CD4-positive, alpha-beta T cell treated with Interleukin-10 for 1 hour (primary cell): ENCODE measurements at regions not wholly inside any gene's neighbourhood (a gene's known extent, or its start where the extent isn't known, plus 50 kb on each side); places are given as distances from the start of the nearest gene placed in this dataset.

Experiments
- DNase-seq: peaks from one replicate; pipeline ENCODE4 v3.0.0-alpha.2; 2020

GRCh38 chr6:170160031-170160627, 130.7 kb downstream of the DLL1 start:
- no peak for DNase-seq

- DNase-seq, result no peak
Observed at GRCh38 chr6:170159022-170159965, 131.6 kb downstream of the DLL1 start.

DNA sequence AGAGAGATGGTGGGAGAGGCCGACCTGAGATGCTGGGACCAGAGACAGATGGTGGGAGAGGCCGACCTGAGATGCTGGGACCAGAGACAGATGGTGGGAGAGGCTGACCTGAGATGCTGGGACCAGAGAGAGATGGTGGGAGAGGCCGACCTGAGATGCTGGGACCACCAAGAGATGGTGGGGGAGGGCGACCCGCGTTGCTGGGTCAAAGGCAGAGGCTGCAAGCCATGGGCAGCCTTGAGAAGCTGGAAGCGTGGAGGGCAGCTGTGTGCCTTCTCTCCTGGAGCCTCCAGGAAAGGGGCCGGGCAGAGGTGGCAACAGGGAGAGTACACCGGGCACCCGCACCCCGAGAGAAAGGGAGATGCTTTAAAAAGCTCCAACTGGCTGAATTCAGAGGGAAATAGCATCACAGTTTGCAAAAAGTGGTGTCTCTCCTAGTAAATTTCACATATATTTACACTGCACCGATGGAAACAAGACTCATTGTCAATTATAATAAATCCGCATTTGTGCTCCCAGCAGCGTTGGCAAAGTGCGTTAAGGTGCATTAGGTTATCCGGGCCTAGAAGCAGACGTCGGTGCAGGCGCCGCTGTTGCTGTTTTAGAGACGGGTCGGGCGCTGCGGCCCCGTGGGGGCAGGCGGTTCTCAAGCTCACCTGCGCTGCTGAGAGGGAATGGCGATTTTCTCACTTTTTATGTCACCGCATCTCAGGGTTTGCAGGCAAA, 132.4 kb downstream of the DLL1 start:
- DNase-seq, result no peak

GRCh38 chr6:170157567-170158218, 133.2 kb downstream of the DLL1 start:
- DNase-seq, result no peak

DNA sequence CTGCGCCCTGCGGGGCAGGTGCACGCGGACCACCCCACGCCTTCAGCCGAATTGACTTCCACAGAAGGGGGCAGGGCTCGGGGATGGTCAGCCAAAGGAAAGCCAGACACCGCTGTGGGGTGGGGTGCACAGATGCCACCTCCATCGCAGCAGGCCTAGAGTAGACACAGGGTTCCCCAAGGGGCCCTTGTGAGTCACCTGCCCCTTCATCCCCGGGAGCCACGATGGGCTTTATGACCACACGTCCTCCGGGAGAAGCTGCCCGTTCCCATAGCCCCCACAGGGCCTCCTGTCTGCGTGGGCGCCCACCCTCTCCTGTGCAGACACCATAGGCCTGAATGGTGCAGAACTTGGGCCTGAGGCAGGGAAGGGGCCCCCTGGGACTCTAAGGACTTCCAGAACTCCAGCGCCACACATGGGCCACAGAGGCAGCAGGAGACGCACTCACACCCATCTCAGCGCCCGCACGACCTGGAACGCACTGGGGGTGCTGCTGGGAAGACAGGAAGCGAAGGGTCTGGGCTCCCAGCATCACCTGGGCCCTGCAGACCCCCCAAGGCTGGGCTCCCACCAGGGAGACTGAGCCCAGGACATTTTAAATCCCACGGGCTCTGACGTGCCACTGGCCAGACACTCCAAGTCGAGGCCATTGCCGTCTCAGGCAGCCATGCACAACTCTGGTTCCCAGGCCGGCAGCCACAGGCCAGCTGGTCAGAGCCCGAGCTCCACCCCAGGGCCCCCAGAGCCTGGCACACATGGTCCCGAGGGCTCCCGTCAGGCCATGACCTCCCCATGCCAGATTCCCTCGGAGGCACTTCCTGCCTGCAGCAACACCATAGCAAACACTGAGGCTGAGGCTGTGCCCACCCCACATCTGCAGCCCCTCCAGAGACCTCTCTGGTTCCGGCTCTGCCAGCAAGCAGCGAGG, 134.2 kb downstream of the DLL1 start:
- DNase-seq, result no peak

GRCh38 chr6:170155464-170156196, 135.2 kb downstream of the DLL1 start:
- no peak for DNase-seq

- DNase-seq, result no peak
Observed at GRCh38 chr6:170153436-170154319, 137.2 kb downstream of the DLL1 start.

- no peak for DNase-seq
Observed at GRCh38 chr6:170152989-170153388, 137.9 kb downstream of the DLL1 start.

GRCh38 chr6:170152124-170152926, 138.6 kb downstream of the DLL1 start:
- no peak for DNase-seq

DNA sequence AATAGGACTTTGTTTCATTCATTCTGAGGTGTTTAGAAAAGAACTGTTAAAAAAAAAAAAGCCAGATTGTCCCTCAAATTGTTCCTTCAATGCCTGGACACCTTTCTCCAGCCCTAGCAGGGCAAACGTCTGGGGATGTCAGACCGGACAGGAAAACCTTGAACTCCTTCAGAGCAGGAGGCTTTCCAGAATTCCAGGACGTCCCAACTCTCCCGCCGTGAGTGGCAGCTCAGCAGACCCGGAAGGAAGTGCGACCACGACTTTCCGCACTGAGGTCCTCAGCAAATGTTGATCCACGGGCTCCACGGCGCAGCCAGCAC, 139.1 kb downstream of the DLL1 start:
- DNase-seq, result no peak

DNA sequence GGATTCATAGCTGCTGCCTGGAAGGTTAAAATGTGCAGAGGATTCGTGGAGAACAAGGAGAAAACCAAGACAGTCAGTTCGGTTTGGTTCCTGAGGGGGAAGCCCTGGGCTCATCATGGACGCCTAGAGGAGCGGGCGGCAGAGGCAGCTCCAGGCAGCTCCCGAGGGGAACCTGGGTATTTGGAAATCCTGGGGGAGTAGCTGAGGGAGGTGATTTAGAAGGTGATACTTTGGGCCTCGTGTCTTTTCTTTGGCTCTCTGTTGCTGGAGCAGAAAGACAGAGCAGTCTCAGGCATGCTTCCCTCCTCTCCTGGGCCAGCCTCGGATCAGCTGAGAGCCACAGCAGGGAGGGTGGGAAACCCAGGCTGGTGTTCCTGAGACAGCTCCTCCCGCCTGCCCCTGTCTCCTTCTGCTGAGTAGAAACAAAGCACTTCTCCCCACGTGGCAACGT, 139.5 kb downstream of the DLL1 start:
- no peak for DNase-seq

GRCh38 chr6:170150590-170150945, 140.3 kb downstream of the DLL1 start:
- DNase-seq, result no peak

- DNase-seq, result no peak
Observed at GRCh38 chr6:170149681-170150589, 140.9 kb downstream of the DLL1 start.

- DNase-seq, result no peak
Observed at GRCh38 chr6:170148709-170149470, 142.0 kb downstream of the DLL1 start.

- peak; percentile 64 for DNase-seq
Observed at GRCh38 chr6:170147832-170148708, 142.8 kb downstream of the DLL1 start.

GRCh38 chr6:170147056-170147787, 143.7 kb downstream of the DLL1 start:
- DNase-seq, result no peak
